Peyer's patch (tissue), 4 donors: ENCODE measurements at regions not wholly inside any gene's neighbourhood (a gene's known extent, or its start where the extent isn't known, plus 50 kb on each side); places are given as distances from the start of the nearest gene placed in this dataset.

ENCODE experiments used
- POLR2A ChIP-seq, 2 donors: fragments of 450-650 bp; IDR thresholded peaks; one replicate each; pipeline ENCODE4 v1.5.1; 2017; ENCODE audit warnings: antibody characterized with exemption in 2 of 2, mild to moderate bottlenecking in 2 of 2, moderate library complexity in 2 of 2
- TF ChIP-seq, protein P1 (sequence below), 6 experiments: fragments of 450-650 bp in 4 of 6; fragments of 200-600 bp in 2 of 6; sonication (generic) in 1 of 6; IDR thresholded peaks; one replicate each; pipeline ENCODE4 v1.5.1; 2017 to 2019; ENCODE audit warnings: antibody characterized with exemption in 6 of 6, mild to moderate bottlenecking in 3 of 6, moderate library complexity in 1 of 6

DNA sequence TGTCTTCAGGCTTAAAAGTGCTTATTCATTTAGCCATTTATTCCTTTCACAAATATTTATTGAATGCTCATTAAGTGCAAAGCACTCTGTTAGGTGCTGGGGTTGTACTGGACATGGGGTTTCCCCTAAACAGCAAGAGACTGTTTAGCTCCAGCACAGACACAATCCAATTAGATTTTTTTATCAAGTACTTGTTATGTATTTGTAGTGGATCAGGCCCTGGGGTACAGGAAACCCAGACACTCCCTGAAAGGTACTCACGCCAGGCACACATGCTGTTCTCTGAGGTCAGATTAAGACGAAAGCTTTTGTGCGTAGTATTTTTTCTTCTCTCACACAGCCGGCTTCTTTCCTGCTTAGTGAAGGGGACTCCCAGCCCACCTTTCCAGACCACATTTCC lies 218.1 kb upstream of the PLET1 start:
- TF ChIP-seq, protein P1, sequence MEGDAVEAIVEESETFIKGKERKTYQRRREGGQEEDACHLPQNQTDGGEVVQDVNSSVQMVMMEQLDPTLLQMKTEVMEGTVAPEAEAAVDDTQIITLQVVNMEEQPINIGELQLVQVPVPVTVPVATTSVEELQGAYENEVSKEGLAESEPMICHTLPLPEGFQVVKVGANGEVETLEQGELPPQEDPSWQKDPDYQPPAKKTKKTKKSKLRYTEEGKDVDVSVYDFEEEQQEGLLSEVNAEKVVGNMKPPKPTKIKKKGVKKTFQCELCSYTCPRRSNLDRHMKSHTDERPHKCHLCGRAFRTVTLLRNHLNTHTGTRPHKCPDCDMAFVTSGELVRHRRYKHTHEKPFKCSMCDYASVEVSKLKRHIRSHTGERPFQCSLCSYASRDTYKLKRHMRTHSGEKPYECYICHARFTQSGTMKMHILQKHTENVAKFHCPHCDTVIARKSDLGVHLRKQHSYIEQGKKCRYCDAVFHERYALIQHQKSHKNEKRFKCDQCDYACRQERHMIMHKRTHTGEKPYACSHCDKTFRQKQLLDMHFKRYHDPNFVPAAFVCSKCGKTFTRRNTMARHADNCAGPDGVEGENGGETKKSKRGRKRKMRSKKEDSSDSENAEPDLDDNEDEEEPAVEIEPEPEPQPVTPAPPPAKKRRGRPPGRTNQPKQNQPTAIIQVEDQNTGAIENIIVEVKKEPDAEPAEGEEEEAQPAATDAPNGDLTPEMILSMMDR (IDR thresholded peaks at IDR 0.05): no peak
- TF ChIP-seq POLR2A (IDR thresholded peaks at IDR 0.05): no peak
